ENCODE measurements at regions not wholly inside any gene's neighbourhood (a gene's known extent, or its start where the extent isn't known, plus 50 kb on each side); places are given as distances from the start of the nearest gene placed in this dataset.

DNA sequence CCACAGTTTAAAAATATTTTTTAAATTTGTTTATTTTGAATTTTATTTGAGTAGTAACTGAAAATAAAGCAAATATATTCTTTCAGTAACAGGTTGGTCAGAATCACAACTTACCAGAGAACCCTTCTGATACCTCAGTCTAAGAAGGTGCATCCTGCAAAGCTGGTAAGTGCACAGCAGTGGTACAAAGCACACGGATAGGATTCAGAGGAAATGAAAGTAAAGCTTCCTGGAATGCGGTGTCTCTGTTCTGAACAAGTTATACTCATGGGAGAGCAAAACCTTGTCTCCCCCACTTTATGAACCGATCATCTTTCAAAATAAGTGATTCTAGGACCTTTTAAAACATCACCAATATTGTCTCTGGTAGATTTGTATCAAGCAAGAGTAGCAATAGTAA, 398.3 kb downstream of the TMX3 start:
- TF ChIP-seq, protein P1, sequence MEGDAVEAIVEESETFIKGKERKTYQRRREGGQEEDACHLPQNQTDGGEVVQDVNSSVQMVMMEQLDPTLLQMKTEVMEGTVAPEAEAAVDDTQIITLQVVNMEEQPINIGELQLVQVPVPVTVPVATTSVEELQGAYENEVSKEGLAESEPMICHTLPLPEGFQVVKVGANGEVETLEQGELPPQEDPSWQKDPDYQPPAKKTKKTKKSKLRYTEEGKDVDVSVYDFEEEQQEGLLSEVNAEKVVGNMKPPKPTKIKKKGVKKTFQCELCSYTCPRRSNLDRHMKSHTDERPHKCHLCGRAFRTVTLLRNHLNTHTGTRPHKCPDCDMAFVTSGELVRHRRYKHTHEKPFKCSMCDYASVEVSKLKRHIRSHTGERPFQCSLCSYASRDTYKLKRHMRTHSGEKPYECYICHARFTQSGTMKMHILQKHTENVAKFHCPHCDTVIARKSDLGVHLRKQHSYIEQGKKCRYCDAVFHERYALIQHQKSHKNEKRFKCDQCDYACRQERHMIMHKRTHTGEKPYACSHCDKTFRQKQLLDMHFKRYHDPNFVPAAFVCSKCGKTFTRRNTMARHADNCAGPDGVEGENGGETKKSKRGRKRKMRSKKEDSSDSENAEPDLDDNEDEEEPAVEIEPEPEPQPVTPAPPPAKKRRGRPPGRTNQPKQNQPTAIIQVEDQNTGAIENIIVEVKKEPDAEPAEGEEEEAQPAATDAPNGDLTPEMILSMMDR (conservative IDR thresholded peaks at IDR 0.05; ENCODE audit: low read length) = no peak
- TF ChIP-seq EZH2phosphoT487 (IDR thresholded peaks at IDR 0.05; ENCODE audit: borderline replicate concordance) = no peak
